NCI-H2081 (cell line): ENCODE measurements at regions not wholly inside any gene's neighbourhood (a gene's known extent, or its start where the extent isn't known, plus 50 kb on each side); places are given as distances from the start of the nearest gene placed in this dataset.
"Not testable (repeated sequence)": the region's sequence is repeated elsewhere in the genome, so short reads cannot be mapped to it uniquely, and the experiment has no call there.

ENCODE experiments used
- DNase-seq, 2 experiments: peaks; one replicate each; lab custom pipeline; 2025; lab: John Stamatoyannopoulos, UW

- DNase-seq = no peak
Measured at GRCh38 chr14:55767286-55767685, 187.3 kb downstream of the KTN1 start.

DNA sequence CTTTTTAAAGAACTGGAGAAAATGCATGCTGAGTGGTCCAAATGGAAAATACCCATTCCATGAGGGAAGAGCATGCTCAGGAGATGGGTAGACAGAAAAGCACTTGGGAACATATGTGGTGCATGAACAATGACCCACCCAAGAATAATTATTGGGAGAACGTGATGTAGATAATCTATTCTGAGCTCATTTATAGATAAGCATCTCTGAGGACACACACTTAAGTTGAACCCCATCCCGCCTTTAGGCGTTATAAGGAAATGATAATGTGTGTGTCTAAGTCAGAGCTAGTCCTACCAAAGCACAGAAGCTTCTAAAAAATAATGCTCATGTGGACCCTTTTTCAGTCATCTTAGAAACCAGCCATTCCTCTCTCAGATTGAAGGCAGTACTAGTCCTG is 189.9 kb downstream of the KTN1 start:
- DNase-seq = no peak

GRCh38 chr14:55771242-55771981 is 191.4 kb downstream of the KTN1 start:
- no peak for DNase-seq

DNA sequence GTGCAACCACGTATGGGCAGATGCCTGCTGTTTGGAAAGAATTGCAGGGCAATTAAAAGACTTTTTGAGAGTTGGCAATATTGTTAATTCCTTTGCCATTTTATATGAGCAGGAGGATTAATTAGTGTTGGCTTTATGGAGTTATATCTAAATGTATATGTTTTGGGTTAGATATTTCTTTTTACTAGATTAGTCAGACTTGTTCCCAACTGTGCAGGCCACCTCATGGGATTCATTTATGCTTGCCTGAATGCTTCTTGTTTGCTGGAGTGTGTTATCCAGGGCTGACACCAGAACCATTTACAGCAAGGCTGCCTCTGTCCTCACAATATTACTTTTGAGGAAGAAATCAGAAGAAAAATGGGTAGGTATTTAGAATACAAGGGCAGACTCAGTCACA is 192.5 kb downstream of the KTN1 start:
- no peak for DNase-seq

- no peak for DNase-seq
Measured at GRCh38 chr14:55773312-55773711, 193.3 kb downstream of the KTN1 start.

GRCh38 chr14:55773984-55774545 is 194.1 kb downstream of the KTN1 start:
- DNase-seq = no peak

- no peak for DNase-seq
Measured at GRCh38 chr14:55777877-55778276, 197.9 kb downstream of the KTN1 start.

- no peak for DNase-seq
Measured at GRCh38 chr14:55780156-55780946, 200.3 kb downstream of the KTN1 start.

GRCh38 chr14:55781046-55781445 is 201.0 kb downstream of the KTN1 start:
- no peak for DNase-seq

- no peak for DNase-seq
Measured at GRCh38 chr14:55782166-55782565, 202.2 kb downstream of the KTN1 start.

GRCh38 chr14:55789406-55789805 is 209.4 kb downstream of the KTN1 start:
- no peak for DNase-seq

GRCh38 chr14:55794655-55795595 is 214.9 kb downstream of the KTN1 start:
- DNase-seq = peak; percentile 64 to 88

DNA sequence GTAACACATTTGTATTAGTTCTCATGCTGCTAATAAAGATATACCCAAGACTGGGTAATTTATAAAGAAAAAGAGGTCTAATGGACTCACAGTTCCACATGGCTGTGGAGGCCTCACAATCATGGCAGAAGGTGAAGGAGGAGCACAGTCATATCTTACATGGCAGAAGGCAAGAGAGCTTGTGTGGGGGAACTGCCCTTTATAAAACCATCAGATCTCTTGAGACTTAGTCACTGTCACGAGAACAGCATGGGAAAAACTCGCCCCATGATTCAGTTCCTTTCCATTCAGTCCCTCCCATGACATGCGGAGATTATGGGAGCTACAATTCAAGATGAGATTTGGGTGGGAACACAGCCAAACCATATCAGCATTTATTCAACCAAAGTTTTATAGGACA is 216.5 kb downstream of the KTN1 start:
- not testable (repeated sequence) for DNase-seq

DNA sequence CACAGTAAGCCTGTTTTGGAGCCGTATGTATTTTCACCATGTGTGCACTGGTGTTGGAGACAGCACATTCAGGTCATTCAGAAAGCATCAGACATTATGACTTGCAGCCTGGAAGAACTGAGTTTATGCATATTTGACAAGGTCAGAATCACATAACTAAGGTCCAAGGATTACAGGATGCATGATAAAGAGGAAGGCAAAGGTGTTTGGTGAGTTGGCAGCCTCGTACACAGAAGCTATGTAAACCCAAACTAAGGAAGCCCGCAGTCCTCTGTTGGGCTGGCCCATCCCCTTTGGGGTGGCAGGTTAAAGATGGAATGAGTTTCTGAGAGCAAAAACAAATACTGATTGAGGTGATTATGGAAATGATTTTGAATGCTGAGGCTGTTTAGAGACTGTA is 218.4 kb downstream of the KTN1 start:
- no peak for DNase-seq

DNA sequence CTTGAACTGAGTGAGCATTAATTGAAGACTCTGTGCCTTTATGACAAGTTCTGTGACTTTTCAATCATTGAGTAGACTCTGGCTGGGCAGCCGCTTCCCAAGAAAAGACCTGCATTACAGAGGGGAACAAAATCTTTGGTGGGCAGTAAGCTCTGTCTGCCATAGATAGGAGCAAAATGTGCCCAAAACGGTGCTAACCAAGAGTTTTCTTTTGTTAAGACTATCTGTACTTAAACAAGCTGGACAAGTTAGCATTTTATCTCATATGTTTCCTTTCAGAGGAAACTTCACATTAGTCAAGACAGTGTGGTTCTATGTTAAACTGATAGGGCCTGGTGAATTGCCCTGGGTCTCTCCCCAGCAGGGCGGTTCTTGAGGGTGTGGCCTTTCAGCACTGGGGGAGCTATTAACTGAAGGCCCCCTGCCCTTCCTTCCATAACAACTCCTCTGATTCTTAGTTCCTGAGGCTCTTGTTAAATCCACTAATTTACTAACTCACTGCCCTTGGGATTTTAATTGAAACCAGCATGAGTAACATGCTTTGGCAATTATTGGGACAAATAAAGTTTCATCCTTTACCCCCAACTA is 219.6 kb downstream of the KTN1 start:
- DNase-seq = no peak

DNA sequence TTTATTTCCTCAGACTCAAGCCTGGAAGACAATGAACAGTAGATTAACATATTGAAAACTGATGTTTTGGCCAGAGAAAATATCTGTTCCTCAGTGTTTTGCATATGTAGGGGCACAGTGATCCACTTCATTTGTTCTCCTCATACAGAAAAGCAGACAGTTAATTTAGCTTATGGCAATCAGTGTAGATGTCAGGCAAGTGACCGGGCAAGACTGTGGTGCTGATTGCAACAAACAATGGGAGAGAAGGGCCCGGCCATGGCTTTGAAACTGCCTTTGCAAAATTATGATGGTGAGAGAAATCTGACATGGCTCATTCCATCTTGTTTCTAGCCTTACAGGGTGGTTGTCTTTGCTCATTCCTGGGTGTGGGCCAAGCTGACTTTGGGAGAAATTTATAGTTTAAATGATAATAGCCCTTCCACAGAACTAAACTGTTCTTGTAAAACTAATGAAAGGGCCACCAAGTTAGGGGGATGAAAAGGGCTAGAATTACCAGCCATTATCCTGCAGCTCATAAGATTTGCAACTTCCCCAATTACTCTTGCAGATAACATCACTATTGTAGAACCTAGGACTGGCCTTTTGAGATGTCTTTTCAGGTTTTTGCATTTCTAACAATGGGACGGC is 220.3 kb downstream of the KTN1 start:
- DNase-seq = no peak

DNA sequence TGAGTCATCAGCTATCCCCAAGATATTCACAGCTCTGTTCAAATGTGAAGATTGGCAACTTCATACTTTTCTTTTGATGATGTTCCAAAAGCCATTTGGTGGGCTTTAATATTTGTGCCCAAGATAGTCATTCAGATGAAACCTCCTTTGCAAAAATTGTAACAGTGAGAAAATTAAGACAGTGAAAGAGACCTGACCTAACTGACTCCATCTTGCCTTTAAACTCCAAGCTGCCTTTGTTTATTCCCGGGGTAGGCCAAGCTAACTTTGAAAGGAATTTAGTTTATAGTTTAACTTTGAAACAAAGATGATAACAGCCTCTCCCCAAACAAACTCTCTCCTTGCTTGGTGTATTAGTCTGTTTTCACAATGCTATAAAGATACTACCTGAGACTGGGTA is 221.1 kb downstream of the KTN1 start:
- no peak for DNase-seq

GRCh38 chr14:55802986-55803872 is 223.2 kb downstream of the KTN1 start:
- DNase-seq = no peak

DNA sequence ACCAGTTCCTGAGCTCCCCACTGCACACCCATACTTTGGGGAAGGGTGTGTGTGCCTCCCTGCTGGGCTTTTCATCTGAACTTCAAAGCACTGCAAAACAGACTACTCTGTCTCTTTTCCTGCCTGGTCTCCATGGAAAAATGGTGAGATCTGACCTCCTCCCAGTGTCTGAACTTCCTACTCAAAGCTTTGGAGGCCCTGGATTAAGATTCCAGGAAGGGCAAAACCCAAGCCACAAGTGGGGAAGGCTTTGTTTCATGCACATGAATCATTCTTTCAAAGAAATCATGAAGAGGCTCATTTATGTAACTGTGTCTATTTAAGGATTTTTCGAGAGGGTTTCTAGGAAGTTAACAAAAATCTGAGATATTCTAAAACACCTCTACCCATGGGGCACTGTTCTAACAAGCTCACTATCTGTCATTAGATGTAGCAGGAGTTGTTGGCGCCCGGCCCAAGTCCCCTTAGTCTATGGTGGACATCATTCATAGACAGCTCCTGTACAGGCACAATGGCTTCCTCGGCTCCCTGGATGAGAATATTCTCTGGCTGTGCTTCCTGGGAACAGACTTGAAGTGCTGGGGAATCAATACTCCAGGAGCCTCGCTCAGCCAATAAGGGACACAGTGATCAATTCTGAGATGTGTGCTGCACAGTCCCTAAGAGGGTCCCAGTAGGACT is 224.0 kb downstream of the KTN1 start:
- no peak for DNase-seq

DNA sequence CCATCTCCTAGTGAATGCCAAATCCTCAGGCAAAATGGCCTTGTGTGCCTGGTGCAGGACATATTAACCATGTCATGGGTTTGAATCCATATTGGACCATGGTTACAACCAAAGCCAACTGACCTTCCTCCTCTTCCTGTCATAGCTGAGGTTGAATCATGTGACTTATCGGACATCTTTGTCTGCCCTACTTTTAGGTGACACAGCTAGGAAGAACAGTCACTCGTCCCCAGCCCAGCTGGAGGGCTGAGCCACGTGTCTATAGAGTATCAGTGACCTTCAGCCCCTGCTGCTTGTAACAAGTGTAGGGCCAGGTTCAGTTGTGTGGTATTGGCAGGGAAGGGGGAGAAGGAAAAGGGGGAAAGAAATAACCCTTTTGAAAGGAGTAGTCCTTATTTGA is 225.2 kb downstream of the KTN1 start:
- no peak for DNase-seq
